Left cardiac atrium (tissue), 4 donors: ENCODE measurements at regions not wholly inside any gene's neighbourhood (a gene's known extent, or its start where the extent isn't known, plus 50 kb on each side); places are given as distances from the start of the nearest gene placed in this dataset.

Experiments used
- ATAC-seq, 2 donors: fragments of 200-7000 bp; cut with Tn5 transposase; one replicate each; pipeline ENCODE4 v1.9.1; 2020; ENCODE audit warnings: mild to moderate bottlenecking in 2 of 2, moderate library complexity in 2 of 2
- DNase-seq: peaks from one replicate; pipeline ENCODE4 v3.0.0-alpha.2; 2020
- intact Hi-C, 2 donors: fragments of 100-400 bp; cut with DNase I; formaldehyde crosslinking; loops; one replicate each; pipeline versions ENCODE4 v1.14.1 to v1.15.1; 2022 to 2023
- donor health status: DM: no; HTN: yes; CAD: no.
- donor health status: DM: no; HTN: yes; CAD: no; lungs with severe emphysema.
- donor health status: DM: yes; HTN: yes; CAD: no.
- donor health status: Dilated cardiomyopathy.

DNA sequence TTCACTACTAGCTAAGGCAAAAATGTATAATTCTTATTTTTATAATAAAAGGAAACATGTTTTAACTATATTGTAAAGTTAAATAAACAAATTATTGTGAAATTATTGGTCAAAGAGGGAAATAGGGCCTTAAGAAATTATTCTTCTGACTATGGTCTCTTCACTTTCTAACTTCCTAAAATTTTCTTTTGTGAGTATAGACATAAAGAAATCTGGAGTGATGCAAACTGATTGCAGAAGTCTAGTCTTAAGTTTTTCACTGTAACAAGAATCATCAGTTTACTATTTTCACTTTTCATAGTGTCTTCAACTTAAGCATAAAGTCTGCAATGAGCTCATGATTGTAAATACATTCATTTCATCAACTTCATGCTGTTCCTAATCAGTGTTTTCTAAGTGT is 525.4 kb downstream of the TFEC start:
- ATAC-seq (no peak), DNase-seq (no peak)
- intact Hi-C loops: no loop called here

DNA sequence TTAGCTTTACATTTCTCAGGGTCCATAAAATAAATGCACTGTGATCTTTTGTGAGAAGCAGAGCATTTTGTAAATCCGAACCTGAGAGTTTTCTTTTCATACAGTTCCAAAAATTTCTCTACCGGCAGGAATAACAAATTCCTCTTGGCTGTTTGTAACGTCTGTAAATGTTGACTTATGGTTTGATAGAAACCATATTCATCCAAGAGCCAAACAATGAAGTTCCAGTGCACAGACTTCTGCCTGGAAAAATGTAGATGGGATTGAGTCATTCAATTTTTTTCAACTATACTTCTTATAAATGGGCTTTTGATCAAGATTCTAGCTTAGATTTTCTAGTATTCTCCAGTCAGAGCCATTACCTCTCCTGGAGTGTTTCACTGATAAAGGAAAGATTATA is 530.6 kb downstream of the TFEC start:
- ATAC-seq (no peak), DNase-seq (no peak)
- intact Hi-C loops: no loop called here

DNA sequence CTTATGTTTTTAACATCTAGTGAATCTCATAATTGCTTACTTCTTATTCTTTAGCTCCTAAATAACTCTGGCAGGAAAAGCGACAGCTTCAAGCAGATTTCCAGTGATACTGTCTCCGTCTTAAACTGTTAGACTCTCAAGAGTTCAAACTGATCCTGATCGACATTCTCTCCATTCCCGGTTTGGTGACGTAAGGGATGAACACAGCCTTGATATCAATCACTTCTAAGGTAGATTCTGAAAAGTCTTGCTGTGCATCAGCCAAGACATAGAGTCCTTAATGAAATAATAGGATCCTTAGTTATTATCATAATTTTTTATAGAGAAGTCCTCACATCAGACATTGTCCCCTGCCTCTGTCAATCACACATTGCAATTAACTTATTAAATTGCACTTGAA is 534.6 kb downstream of the TFEC start:
- ATAC-seq: no peak
- intact Hi-C loops: no loop called here
- no peak for DNase-seq

DNA sequence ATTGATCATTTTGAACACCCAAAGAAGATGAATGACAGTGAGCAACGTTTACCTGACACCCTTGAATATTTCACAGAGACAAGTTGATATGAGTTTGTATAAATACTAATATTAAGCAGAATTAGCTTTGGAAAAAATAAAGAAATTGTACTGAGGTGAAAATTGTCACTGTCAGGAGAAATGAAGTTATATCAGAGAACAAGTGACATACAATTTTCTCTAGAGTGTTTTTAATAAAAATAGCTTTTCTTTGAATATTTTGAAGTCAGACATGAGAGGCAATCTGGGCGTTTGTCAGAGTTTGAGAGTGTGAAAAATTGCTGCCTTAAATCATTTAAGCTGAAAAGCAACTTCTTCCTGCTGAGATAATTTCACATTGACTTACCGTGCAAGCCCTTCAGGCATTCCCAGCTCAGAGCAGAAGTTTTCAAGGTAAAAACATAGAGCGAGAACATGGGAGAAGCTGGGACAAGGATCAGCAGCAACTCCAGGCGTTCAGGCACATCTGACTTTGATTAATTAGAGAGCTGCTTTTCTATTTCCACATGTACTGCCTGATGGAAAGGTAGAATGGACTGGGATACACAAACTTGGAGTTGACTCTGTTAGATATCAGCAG is 535.9 kb downstream of the TFEC start:
- no peak for ATAC-seq
- DNase-seq: no peak
- intact Hi-C loops: no loop called here

DNA sequence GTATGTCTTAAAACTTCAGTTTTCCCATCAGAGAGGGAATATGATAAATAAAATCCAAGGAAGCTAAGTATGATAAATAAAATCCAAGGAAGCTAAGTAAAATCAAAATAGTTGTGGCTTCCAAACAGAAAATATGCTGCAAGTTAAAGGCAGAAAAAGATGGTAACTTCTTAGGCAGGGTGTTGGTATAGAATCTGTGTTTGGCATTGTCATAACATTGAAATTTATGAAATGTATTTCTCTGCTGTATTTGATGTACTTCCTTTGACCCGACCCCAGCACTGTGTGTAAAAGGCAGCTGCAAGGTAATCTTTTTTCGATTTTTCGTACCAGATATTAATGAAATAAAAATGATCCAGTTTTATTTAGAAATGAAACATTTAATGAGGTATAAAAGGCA is 537.2 kb downstream of the TFEC start:
- intact Hi-C loops: no loop called here
- no peak for ATAC-seq

DNA sequence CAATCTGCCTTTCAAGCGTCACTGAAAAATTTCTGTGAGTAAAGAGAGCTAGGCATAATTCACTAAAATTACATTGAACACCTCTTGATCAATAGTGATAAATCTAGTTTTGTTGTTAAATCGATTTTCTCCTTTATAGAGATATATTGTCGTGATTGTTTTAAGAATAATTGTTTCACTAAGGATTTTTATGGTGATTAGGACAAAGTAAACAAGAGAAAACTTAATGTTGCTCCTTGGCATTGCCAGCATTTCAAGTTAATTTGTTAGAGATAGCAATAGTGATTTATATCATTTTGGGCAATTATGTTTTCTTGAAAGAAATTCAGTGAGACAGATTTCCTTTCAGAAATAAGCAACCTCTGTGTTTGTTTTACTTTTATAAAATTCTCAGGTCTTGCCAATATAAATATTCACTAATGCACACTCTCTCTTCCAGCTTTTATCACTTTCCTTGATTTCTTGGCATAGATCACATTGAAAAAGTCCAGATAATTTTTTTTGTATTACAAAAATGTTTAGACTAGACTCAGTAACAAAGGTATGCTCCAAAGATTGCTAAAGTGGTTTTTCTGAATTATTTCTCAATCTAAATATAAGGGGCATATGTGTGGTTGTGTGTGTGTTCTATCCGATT is 538.7 kb downstream of the TFEC start:
- intact Hi-C loops: no loop called here
- DNase-seq: no peak
- no peak for ATAC-seq

More for the DNA sequence above, 537.2 kb downstream of the TFEC start:
- no peak for DNase-seq

DNA sequence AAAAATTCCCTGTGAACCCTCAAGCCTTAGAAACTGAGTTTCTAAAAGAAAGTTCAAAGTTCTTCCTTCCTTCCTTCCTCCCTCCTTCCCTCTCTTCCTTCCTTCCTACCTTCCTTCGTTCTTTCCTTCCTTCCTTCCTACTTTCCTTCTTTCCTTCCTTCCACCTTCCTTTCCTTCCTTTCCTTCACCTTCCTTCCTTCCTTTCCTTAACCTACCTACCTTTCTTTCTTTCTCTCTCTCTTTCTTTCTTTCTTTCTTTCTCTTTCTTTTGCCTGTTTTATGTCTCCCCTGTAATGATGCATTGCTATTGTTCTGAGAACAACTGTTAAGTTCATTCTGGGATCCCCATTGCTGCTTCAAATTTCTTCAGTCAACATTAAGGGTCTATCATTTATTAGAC is 551.1 kb downstream of the TFEC start:
- ATAC-seq: no peak
- intact Hi-C loops: no loop called here
- DNase-seq: no peak

DNA sequence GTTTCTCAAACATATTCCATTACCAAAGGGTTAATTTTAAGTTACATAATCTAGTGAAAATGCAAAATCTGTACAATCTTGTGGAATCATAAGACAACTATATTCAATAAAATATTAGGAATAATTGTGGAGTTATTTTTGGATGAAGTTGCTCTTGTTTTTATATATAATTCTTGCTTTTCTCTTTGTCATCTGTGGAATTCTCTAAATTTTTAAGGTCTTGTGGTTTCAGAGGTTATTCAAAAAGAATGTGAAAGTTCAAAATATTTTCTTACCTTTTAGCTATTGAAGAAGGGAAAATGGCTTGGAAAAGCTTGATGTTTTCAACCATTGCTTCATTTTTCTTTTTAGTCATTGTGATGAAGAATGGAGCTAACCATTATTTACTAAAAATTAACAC is 552.1 kb downstream of the TFEC start:
- intact Hi-C loops: no loop called here
- DNase-seq: no peak
- no peak for ATAC-seq

DNA sequence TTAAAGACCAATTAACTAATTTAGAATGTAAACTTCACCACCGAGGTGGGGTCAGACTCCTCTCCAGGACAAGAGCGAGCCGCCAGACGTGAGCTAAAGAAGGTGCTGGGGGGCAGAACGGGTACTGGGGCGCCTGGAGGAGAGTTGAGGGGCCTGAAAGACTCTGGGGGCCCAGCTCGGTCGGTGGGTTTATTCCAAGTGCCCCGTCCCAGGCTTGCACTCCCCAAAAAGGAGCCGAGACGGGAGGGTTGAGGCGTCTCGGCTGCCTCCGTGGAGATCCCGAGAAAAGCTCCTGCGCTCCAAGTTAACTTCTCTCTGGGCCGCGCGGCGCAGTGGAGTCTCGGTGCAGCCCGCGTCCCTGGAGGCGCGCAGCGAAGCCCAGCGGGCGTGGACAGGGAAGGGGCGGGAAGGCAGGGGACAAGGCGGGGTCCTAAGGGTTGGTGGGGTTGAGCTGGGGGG is 553.3 kb downstream of the TFEC start:
- DNase-seq: peak; percentile 45
- intact Hi-C loops: no loop called here
- peak; percentile 65 to 70 for ATAC-seq

DNA sequence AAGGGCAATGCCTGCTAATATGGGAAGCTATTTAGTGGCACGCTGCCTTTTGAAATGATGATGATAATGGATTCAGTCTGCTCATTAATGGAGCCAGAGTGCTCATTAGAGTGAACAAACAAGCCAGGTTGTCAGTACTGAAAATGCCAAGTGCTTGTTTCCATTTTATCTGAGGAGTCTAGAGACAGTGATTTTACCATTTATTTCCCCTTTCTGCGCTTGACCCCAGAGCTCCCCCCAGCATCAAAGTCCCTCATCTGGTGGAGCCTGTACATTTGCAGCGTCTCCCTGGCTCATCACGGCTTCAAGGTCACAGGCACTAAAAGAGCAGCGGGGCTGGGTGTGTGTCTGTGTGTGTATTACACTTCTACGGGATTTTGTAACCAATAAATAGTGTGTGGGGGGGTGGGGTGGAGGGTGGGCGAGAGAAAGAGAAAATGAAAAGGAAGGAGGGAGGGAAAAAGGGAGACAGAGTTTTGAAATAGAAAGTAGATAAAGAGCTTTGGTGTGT is 553.8 kb downstream of the TFEC start:
- DNase-seq (no peak), ATAC-seq (no peak)
- intact Hi-C loops: no loop called here

DNA sequence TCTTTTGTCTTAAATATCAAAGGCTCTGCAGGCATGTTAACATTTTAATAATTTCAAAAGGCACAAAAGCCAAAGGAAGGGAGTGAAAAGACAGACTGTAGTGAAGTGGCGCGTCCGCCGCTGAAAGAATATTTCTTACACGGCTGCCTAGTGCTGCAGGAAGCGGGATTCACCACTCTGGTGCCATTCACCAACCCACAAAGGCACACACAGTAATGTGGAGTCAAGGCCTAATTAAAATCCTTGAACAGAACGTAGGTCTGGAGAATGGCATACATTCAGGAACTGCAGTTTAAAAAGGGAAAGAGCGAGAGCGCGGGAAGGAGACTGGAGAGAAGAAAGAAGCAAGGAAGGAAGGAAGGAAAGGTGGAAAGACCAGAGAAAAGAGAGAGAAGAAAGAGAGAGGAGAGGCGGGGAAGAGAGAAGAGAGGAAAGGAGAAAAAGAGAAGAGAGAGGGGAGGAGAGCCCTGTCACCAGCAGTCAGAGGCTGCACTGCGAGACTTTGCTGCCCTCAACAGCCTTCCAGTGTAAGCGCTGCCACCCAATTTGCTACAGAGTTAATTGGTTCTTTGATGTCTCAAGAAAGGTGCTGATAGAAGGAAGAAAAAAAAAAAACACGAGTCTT is 554.0 kb downstream of the MDFIC start:
- ATAC-seq (peak in 1 of 2 donors; percentile 50), DNase-seq (no peak)
- intact Hi-C loops: no loop called here

DNA sequence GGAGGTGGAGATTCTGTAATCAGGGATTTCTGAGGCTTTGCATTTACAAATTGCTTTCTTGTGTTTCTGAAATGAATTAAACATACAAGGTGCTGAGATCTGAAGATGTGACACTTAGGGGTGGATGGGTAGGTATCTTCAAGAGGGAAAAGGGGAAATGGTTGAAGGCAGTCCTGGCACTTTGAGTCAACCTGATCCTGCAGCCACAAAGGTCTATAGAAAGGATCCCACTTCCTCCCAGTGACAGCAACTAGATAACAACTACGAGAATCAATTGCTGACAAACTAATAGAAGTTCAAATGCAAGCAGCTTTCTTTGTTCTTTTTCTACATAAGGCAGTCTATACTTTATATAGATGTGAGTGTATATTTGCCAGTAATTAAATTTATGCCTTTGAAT is 553.3 kb downstream of the MDFIC start:
- no peak for DNase-seq
- ATAC-seq: no peak
- intact Hi-C loops: no loop called here

DNA sequence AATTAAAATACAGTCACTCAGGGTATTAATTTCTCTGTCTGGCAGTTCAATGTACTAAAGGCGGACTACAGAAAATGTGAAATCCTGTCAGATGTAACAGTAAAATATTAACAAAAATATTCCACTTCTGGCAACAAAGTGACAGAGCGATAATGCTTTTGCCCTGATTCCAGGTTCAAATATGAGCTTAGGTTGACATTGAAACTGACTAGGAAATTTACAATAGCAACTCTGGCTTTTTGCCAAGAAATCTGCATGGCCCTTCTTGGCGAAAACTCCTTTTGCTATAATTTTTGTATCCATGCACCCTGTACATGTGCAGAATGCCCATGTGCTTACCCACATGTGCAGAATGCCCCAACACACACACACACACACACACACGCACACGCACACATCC is 552.2 kb downstream of the MDFIC start:
- ATAC-seq: no peak
- no peak for DNase-seq
- intact Hi-C loops: no loop called here

DNA sequence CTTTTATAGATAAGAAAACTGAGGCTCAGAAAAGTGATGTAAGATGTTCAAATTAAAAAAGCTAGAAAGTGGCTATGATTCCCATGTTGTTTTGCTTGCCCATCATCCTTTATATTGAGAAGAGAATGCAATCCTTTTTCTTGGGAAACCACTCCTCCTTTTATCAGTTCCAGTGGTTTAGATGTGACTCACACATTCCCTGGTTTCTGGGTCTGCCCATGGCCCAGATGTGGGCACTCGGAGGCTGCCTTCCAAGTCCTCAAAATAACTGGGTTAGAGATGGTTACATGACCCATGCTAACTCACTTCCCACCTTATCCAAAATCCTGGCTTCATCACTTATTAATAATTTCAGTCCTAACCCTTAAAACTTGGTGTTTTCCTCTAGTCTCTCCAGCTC is 550.0 kb downstream of the MDFIC start:
- ATAC-seq (no peak), DNase-seq (no peak)
- intact Hi-C loops: no loop called here

DNA sequence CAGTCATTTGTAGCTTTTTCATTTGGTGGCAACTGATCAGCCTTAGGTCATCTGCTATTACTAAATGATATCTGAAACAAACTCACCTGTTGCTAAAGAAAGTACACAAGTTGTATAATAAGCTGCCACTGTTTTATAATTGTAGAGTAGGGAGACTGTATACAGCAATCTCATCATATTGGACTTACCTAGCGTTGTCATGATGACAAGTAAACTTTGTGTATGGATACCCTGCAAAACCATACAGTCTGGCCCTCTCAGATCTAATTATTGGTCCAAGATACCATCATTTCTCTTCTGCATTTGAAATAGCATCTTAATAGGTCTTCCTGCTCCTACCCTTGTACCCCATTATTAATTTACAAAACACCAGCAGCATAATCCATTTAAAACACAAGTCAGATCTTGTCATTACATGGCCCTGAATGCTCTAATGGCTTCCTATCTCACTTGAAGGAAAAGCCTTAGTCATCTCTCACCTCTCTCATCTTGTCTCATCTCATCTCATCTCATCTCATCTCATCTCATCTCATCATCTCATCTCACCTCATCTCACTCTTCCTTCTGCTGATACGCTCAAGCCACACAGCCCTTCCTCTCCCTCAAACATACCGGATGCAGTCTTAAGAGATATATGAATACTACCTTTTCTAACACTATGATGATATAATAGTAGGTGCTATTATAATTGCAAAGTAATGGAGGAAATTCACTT is 540.6 kb downstream of the MDFIC start:
- no peak for DNase-seq
- no peak for ATAC-seq
- intact Hi-C loops: no loop called here

DNA sequence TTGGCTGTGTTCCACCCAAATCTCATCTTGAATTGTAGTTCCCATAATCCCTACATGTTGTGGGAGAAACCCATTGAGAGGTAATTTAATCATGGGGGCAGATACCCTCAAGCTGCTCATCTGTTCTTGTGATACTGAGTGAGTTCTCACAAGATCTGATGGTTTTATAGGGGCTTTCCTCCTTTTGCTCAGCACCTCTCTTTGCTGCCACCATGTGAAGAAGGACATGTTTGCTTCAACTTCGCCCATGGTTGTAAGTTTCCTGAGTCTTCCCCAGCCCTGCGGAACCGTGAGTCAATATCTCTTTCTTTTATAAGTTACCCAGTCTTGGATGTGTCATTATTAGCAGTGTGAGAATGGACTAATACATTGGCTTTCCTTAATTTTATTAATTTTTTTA is 527.8 kb downstream of the MDFIC start:
- no peak for DNase-seq
- no peak for ATAC-seq
- intact Hi-C loops: no loop called here

DNA sequence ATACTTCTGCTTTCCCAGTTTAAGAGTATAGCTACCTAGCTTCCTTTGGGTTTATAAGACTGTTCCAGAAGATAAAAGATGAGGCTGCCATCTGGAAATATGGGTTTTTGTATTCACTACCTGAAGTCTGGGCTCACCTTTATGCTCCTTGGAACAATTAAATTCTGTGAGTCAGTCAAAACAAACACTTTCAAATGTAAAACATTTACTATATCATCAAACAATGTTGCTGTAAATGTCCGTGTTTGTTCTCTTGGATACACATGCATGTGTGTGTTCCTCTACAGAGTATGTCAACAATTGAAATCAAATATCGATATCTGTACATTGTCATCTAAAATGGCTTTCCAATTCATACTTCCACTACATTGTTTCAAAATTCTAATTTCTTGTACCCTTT is 525.6 kb downstream of the MDFIC start:
- ATAC-seq: no peak
- intact Hi-C loops: no loop called here
- no peak for DNase-seq

DNA sequence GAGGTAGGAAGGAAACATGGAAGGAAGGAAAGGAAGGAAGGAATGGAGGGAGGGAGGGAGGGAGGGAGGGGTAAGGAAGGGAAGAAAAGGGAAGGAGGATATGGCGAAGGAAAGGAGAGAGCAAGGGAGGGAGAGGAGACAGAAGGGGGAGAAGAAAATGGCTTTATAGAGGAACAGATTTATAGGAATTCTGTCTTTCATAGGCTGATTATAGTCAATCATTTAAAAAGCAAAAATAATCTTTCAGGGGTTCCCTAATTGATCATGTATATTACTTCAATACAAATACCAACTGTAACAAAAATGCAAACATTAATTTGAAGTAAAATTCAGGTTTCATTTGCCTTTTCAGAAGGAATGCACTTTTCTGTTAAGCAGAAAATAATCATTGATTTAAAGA is 519.1 kb downstream of the MDFIC start:
- no peak for ATAC-seq
- intact Hi-C loops: no loop called here

DNA sequence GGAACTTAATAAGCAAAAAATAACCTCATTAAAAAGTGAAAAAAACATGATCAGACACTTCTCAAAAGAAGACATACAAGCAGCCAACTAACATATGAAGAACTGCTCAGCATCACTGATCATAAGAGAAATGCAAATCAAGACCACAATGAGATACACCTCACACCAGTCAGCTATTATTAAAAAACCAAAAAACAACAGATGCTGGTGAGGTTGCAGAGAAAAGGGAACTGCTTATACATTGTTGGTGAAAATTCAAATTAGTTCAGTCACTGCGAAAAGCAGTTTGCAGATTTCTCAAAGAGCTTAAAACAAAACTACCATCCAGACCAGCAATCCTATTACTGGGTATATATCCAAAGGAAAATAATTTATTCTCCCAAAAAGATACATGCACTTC is 513.3 kb downstream of the MDFIC start:
- ATAC-seq (no peak), DNase-seq (no peak)
- intact Hi-C loops: no loop called here

More for the DNA sequence above, 519.1 kb downstream of the MDFIC start:
- DNase-seq: no peak

DNA sequence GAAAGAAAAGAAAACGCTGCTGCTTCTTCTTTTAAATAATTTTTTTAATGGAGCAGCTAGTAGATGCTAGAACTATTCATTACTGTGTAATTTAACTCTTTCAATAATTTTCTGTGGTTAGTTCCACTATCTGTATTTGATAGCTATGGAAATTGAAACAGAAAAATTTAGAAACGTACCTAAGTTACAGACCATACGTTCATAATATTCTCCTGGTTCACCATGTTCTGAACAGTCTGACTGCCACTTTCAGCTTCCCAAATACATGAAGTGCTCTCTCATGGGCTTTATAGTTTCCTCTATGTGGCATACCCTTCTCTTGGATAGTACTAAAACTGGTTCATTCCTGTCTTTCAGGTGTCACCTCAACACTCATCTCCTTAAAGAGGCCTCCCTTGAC is 508.0 kb downstream of the MDFIC start:
- intact Hi-C loops: no loop called here
- DNase-seq (no peak), ATAC-seq (no peak)
